ENCODE measurements at regions not wholly inside any gene's neighbourhood (a gene's known extent, or its start where the extent isn't known, plus 50 kb on each side); places are given as distances from the start of the nearest gene placed in this dataset.

- Histone ChIP-seq H3K4me3 (ENCODE audit: low read depth, low read length) (no peak overlapping the region), H3K27me3 (ENCODE audit: control insufficient read depth, insufficient read depth, low read length) (peaks cover 2% of the 10 kb centered on the region), H3K36me3 (ENCODE audit: control insufficient read depth, insufficient read depth, low read length) (no peaks in the 10 kb centered on the region)
- DNase-seq (ENCODE audit: low read depth) = no peak
- TF ChIP-seq CTCF (IDR thresholded peaks at IDR 0.05; ENCODE audit: insufficient read depth, low read length, severe bottlenecking) = no peak
- FAIRE-seq = no peak
These were observed 225.4 kb downstream of the CASP12 start for GRCh38 chr11:104672897-104673296.

GRCh38 chr11:104668797-104669463 lies 229.3 kb downstream of the CASP12 start:
- TF ChIP-seq CTCF (IDR thresholded peaks at IDR 0.05; ENCODE audit: insufficient read depth, low read length, severe bottlenecking) = no peak
- H3K36me3 ChIP-seq (ENCODE audit: control insufficient read depth, insufficient read depth, low read length) = no peaks in the 10 kb centered on the region
- DNase-seq (ENCODE audit: low read depth) (peak; percentile 96), FAIRE-seq (no peak)
- H3K27me3 ChIP-seq (ENCODE audit: control insufficient read depth, insufficient read depth, low read length) = peaks cover 2% of the 10 kb centered on the region
- H3K4me3 ChIP-seq (ENCODE audit: low read depth, low read length) = no peak overlapping the region

- TF ChIP-seq CTCF (IDR thresholded peaks at IDR 0.05; ENCODE audit: insufficient read depth, low read length, severe bottlenecking) = no peak
- DNase-seq (ENCODE audit: low read depth) (no peak), FAIRE-seq (no peak)
- Histone ChIP-seq H3K36me3 (ENCODE audit: control insufficient read depth, insufficient read depth, low read length) (no peaks in the 10 kb centered on the region), H3K4me3 (ENCODE audit: low read depth, low read length) (no peak overlapping the region), H3K27me3 (ENCODE audit: control insufficient read depth, insufficient read depth, low read length) (peaks cover 2% of the 10 kb centered on the region)
These were observed 231.6 kb downstream of the CASP12 start for GRCh38 chr11:104666624-104667023.

- FAIRE-seq = no peak
- no peak for TF ChIP-seq CTCF (IDR thresholded peaks at IDR 0.05; ENCODE audit: insufficient read depth, low read length, severe bottlenecking)
- Histone ChIP-seq H3K4me3 (ENCODE audit: low read depth, low read length) (no peak overlapping the region), H3K36me3 (ENCODE audit: control insufficient read depth, insufficient read depth, low read length) (no peaks in the 10 kb centered on the region), H3K27me3 (ENCODE audit: control insufficient read depth, insufficient read depth, low read length) (no peaks in the 10 kb centered on the region)
- DNase-seq (ENCODE audit: low read depth) = peak; percentile 13
These were observed 232.6 kb downstream of the CASP12 start for GRCh38 chr11:104665641-104666040.

- FAIRE-seq (peak; percentile 47), DNase-seq (ENCODE audit: low read depth) (peak; percentile 8)
- Histone ChIP-seq H3K4me3 (ENCODE audit: low read depth, low read length) (no peak overlapping the region), H3K36me3 (ENCODE audit: control insufficient read depth, insufficient read depth, low read length) (no peaks in the 10 kb centered on the region), H3K27me3 (ENCODE audit: control insufficient read depth, insufficient read depth, low read length) (no peaks in the 10 kb centered on the region)
- TF ChIP-seq CTCF (IDR thresholded peaks at IDR 0.05; ENCODE audit: insufficient read depth, low read length, severe bottlenecking) = no peak
These were observed 234.8 kb downstream of the CASP12 start for GRCh38 chr11:104663190-104664140.

All from bronchial epithelial cell (primary cell).